ENCODE measurements at regions not wholly inside any gene's neighbourhood (a gene's known extent, or its start where the extent isn't known, plus 50 kb on each side); places are given as distances from the start of the nearest gene placed in this dataset.

DNA sequence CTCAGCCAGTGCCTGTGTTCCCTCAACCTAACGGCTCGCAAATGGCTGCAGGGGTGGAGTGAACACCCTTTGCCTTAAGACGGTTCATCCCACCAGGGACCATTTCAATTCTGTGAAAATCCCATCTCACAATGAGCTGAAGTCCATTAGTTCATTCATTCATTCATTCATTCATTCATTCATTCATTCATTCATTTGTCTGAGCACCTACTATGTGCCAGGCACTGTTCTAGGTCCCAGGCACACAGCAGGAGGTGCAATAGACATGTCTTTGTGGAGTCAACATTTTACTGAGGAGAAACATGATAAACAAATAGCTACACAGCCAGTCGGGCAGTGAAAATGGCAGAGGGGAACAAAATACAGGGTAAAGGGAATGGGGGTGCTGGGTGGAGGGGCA, 618.8 kb downstream of the MATN1 start:
- TF ChIP-seq PPARA (CRISPR knock-in tag; IDR thresholded peaks at IDR 0.05; ENCODE audit: borderline replicate concordance) = no peak
- no peak for TF ChIP-seq CSDC2 (CRISPR knock-in tag; IDR thresholded peaks at IDR 0.05)
- TF ChIP-seq ZC3H10 (CRISPR knock-in tag; IDR thresholded peaks at IDR 0.05) = no peak
- no peak for TF ChIP-seq CREB5 (CRISPR knock-in tag; IDR thresholded peaks at IDR 0.05; ENCODE audit: low read depth)
- no peak for TF ChIP-seq ZNF70 (CRISPR knock-in tag; IDR thresholded peaks at IDR 0.05)
- no peak for TF ChIP-seq ZFP30 (CRISPR knock-in tag; IDR thresholded peaks at IDR 0.05)
- no peak for TF ChIP-seq PATZ1 (CRISPR knock-in tag; IDR thresholded peaks at IDR 0.05; ENCODE audit: borderline replicate concordance)
- TF ChIP-seq ZFP3 (CRISPR knock-in tag; IDR thresholded peaks at IDR 0.05) = no peak
